ENCODE measurements at regions not wholly inside any gene's neighbourhood (a gene's known extent, or its start where the extent isn't known, plus 50 kb on each side); places are given as distances from the start of the nearest gene placed in this dataset.
"Not testable (repeated sequence)": the region's sequence is repeated elsewhere in the genome, so short reads cannot be mapped to it uniquely, and the experiment has no call there.

- Histone ChIP-seq H3K27me3 (ENCODE audit: control insufficient read depth, insufficient read depth, low read length) (no peaks in the 10 kb centered on the region), H3K27ac (ENCODE audit: low read depth, low read length) (no peak overlapping the region), H3K4me3 (ENCODE audit: low read depth, low read length) (no peak overlapping the region), H3K9ac (ENCODE audit: low read depth, low read length) (no peak overlapping the region), H3K36me3 (ENCODE audit: control insufficient read depth, insufficient read depth, low read length) (no peaks in the 10 kb centered on the region), H3K9me3 (ENCODE audit: control insufficient read depth, insufficient read depth, low read length) (peaks cover 95% of the 10 kb centered on the region), H3K4me1 (ENCODE audit: control insufficient read depth, insufficient read depth, low read length) (no peaks in the 10 kb centered on the region)
These were observed 742.6 kb downstream of the TMEM121 start for GRCh38 chr14:106269029-106269428.

GRCh38 chr14:106269451-106270204 is 743.2 kb downstream of the TMEM121 start:
- H3K27me3 ChIP-seq (ENCODE audit: control insufficient read depth, insufficient read depth, low read length), result no peaks in the 10 kb centered on the region
- no peaks in the 10 kb centered on the region for H3K36me3 ChIP-seq (ENCODE audit: control insufficient read depth, insufficient read depth, low read length)
- H3K9ac ChIP-seq (ENCODE audit: low read depth, low read length), result no peak overlapping the region
- H3K4me3 ChIP-seq (ENCODE audit: low read depth, low read length), result no peak overlapping the region
- no peaks in the 10 kb centered on the region for H3K4me1 ChIP-seq (ENCODE audit: control insufficient read depth, insufficient read depth, low read length)
- no peak overlapping the region for H3K27ac ChIP-seq (ENCODE audit: low read depth, low read length)
- H3K9me3 ChIP-seq (ENCODE audit: control insufficient read depth, insufficient read depth, low read length), result peaks cover 95% of the 10 kb centered on the region

- H3K9ac ChIP-seq (ENCODE audit: low read depth, low read length); H3K4me1 ChIP-seq (ENCODE audit: control insufficient read depth, insufficient read depth, low read length); H3K27me3 ChIP-seq (ENCODE audit: control insufficient read depth, insufficient read depth, low read length); H3K36me3 ChIP-seq (ENCODE audit: control insufficient read depth, insufficient read depth, low read length); H3K27ac ChIP-seq (ENCODE audit: low read depth, low read length); H3K4me3 ChIP-seq (ENCODE audit: low read depth, low read length): not testable (repeated sequence)
- H3K9me3 ChIP-seq (ENCODE audit: control insufficient read depth, insufficient read depth, low read length), result peaks cover 95% of the 10 kb centered on the region
These were observed 744.2 kb downstream of the TMEM121 start for GRCh38 chr14:106270476-106271121.

- Histone ChIP-seq H3K4me1 (ENCODE audit: control insufficient read depth, insufficient read depth, low read length) (no peaks in the 10 kb centered on the region), H3K27me3 (ENCODE audit: control insufficient read depth, insufficient read depth, low read length) (no peaks in the 10 kb centered on the region), H3K9me3 (ENCODE audit: control insufficient read depth, insufficient read depth, low read length) (peaks cover 94% of the 10 kb centered on the region), H3K9ac (ENCODE audit: low read depth, low read length) (no peak overlapping the region), H3K4me3 (ENCODE audit: low read depth, low read length) (peak overlapping the region; percentile 13; the same call in 1 of the 2 replicates), H3K36me3 (ENCODE audit: control insufficient read depth, insufficient read depth, low read length) (no peaks in the 10 kb centered on the region), H3K27ac (ENCODE audit: low read depth, low read length) (no peak overlapping the region)
These were observed 750.2 kb downstream of the TMEM121 start for GRCh38 chr14:106276326-106277267.

GRCh38 chr14:106277503-106277902 is 751.1 kb downstream of the TMEM121 start:
- Histone ChIP-seq H3K36me3 (ENCODE audit: control insufficient read depth, insufficient read depth, low read length) (no peaks in the 10 kb centered on the region), H3K4me3 (ENCODE audit: low read depth, low read length) (no peak overlapping the region), H3K27ac (ENCODE audit: low read depth, low read length) (no peak overlapping the region), H3K4me1 (ENCODE audit: control insufficient read depth, insufficient read depth, low read length) (no peaks in the 10 kb centered on the region), H3K9ac (ENCODE audit: low read depth, low read length) (no peak overlapping the region), H3K9me3 (ENCODE audit: control insufficient read depth, insufficient read depth, low read length) (peaks cover 95% of the 10 kb centered on the region), H3K27me3 (ENCODE audit: control insufficient read depth, insufficient read depth, low read length) (no peaks in the 10 kb centered on the region)

GRCh38 chr14:106280876-106281275 is 754.5 kb downstream of the TMEM121 start:
- peaks cover 92% of the 10 kb centered on the region for H3K9me3 ChIP-seq (ENCODE audit: control insufficient read depth, insufficient read depth, low read length)
- H3K27me3 ChIP-seq (ENCODE audit: control insufficient read depth, insufficient read depth, low read length), result no peaks in the 10 kb centered on the region
- no peak overlapping the region for H3K27ac ChIP-seq (ENCODE audit: low read depth, low read length)
- H3K9ac ChIP-seq (ENCODE audit: low read depth, low read length), result no peak overlapping the region
- no peaks in the 10 kb centered on the region for H3K4me1 ChIP-seq (ENCODE audit: control insufficient read depth, insufficient read depth, low read length)
- no peak overlapping the region for H3K4me3 ChIP-seq (ENCODE audit: low read depth, low read length)
- H3K36me3 ChIP-seq (ENCODE audit: control insufficient read depth, insufficient read depth, low read length), result no peaks in the 10 kb centered on the region

GRCh38 chr14:106286697-106287290 is 760.4 kb downstream of the TMEM121 start:
- Histone ChIP-seq H3K27me3 (ENCODE audit: control insufficient read depth, insufficient read depth, low read length) (no peaks in the 10 kb centered on the region), H3K9me3 (ENCODE audit: control insufficient read depth, insufficient read depth, low read length) (peaks cover 96% of the 10 kb centered on the region), H3K36me3 (ENCODE audit: control insufficient read depth, insufficient read depth, low read length) (no peaks in the 10 kb centered on the region), H3K9ac (ENCODE audit: low read depth, low read length) (no peak overlapping the region), H3K4me3 (ENCODE audit: low read depth, low read length) (no peak overlapping the region), H3K4me1 (ENCODE audit: control insufficient read depth, insufficient read depth, low read length) (no peaks in the 10 kb centered on the region), H3K27ac (ENCODE audit: low read depth, low read length) (no peak overlapping the region)

GRCh38 chr14:106287506-106287905 is 761.1 kb downstream of the TMEM121 start:
- H3K27me3 ChIP-seq (ENCODE audit: control insufficient read depth, insufficient read depth, low read length), result no peaks in the 10 kb centered on the region
- H3K4me1 ChIP-seq (ENCODE audit: control insufficient read depth, insufficient read depth, low read length), result no peaks in the 10 kb centered on the region
- no peaks in the 10 kb centered on the region for H3K36me3 ChIP-seq (ENCODE audit: control insufficient read depth, insufficient read depth, low read length)
- H3K9me3 ChIP-seq (ENCODE audit: control insufficient read depth, insufficient read depth, low read length), result peaks cover 91% of the 10 kb centered on the region
- no peak overlapping the region for H3K9ac ChIP-seq (ENCODE audit: low read depth, low read length)
- no peak overlapping the region for H3K4me3 ChIP-seq (ENCODE audit: low read depth, low read length)
- H3K27ac ChIP-seq (ENCODE audit: low read depth, low read length), result no peak overlapping the region

GRCh38 chr14:106291626-106292025 is 765.2 kb downstream of the TMEM121 start:
- Histone ChIP-seq H3K9me3 (ENCODE audit: control insufficient read depth, insufficient read depth, low read length) (peaks cover 83% of the 10 kb centered on the region), H3K4me3 (ENCODE audit: low read depth, low read length) (no peak overlapping the region), H3K27me3 (ENCODE audit: control insufficient read depth, insufficient read depth, low read length) (no peaks in the 10 kb centered on the region), H3K36me3 (ENCODE audit: control insufficient read depth, insufficient read depth, low read length) (no peaks in the 10 kb centered on the region), H3K4me1 (ENCODE audit: control insufficient read depth, insufficient read depth, low read length) (no peaks in the 10 kb centered on the region), H3K27ac (ENCODE audit: low read depth, low read length) (no peak overlapping the region), H3K9ac (ENCODE audit: low read depth, low read length) (no peak overlapping the region)

GRCh38 chr14:106294324-106294723 is 767.9 kb downstream of the TMEM121 start:
- no peaks in the 10 kb centered on the region for H3K27me3 ChIP-seq (ENCODE audit: control insufficient read depth, insufficient read depth, low read length)
- no peak overlapping the region for H3K9ac ChIP-seq (ENCODE audit: low read depth, low read length)
- H3K9me3 ChIP-seq (ENCODE audit: control insufficient read depth, insufficient read depth, low read length), result peaks cover 66% of the 10 kb centered on the region

More at GRCh38 chr14:106294324-106294723, 767.9 kb downstream of the TMEM121 start:
- Histone ChIP-seq H3K4me1 (ENCODE audit: control insufficient read depth, insufficient read depth, low read length) (no peaks in the 10 kb centered on the region), H3K36me3 (ENCODE audit: control insufficient read depth, insufficient read depth, low read length) (no peaks in the 10 kb centered on the region), H3K4me3 (ENCODE audit: low read depth, low read length) (no peak overlapping the region), H3K27ac (ENCODE audit: low read depth, low read length) (no peak overlapping the region)
